ENCODE measurements at regions not wholly inside any gene's neighbourhood (a gene's known extent, or its start where the extent isn't known, plus 50 kb on each side); places are given as distances from the start of the nearest gene placed in this dataset.

DNA sequence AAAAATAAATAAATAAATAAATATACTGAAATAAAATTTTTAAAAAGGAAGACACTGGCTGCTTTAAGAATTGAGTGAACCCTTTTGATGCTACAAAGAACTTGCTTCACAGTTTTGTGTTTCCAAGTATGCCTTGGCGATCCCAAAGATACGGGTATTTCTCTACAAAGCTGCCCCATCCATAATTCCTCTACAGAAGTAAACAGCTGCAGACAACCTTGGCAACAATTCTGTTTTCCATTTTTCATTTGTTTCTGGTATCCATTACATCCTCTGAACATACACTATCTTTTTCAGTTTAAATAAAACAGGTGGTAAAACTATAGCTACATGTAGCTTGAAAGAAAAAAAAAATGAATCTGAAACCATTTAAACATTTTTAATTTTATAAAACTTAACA lies 552.8 kb upstream of the KLHL29 start:
- TF ChIP-seq, protein P1, sequence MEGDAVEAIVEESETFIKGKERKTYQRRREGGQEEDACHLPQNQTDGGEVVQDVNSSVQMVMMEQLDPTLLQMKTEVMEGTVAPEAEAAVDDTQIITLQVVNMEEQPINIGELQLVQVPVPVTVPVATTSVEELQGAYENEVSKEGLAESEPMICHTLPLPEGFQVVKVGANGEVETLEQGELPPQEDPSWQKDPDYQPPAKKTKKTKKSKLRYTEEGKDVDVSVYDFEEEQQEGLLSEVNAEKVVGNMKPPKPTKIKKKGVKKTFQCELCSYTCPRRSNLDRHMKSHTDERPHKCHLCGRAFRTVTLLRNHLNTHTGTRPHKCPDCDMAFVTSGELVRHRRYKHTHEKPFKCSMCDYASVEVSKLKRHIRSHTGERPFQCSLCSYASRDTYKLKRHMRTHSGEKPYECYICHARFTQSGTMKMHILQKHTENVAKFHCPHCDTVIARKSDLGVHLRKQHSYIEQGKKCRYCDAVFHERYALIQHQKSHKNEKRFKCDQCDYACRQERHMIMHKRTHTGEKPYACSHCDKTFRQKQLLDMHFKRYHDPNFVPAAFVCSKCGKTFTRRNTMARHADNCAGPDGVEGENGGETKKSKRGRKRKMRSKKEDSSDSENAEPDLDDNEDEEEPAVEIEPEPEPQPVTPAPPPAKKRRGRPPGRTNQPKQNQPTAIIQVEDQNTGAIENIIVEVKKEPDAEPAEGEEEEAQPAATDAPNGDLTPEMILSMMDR (IDR thresholded peaks at IDR 0.05): no peak
- TF ChIP-seq POLR2A (IDR thresholded peaks at IDR 0.05): no peak

Data from testis (tissue), 2 donors.